HEK293 (cell line): ENCODE measurements at regions not wholly inside any gene's neighbourhood (a gene's known extent, or its start where the extent isn't known, plus 50 kb on each side); places are given as distances from the start of the nearest gene placed in this dataset.

ENCODE experiments used
- CTCF ChIA-PET: fragments of 350-600 bp; formaldehyde crosslinking; extraction: SDS; loops from one replicate; lab custom pipeline; 2021; ENCODE audit warnings: antibody characterized with exemption; lab: Yijun Ruan, JAX
- POLR2A ChIA-PET: fragments of 300-600 bp; formaldehyde crosslinking; extraction: SDS; loops from one replicate; lab custom pipeline; 2020; ENCODE audit warnings: antibody characterized with exemption, inconsistent platforms; lab: Yijun Ruan, JAX
- H3K27ac ChIP-seq: fragments of 200-500 bp; sonication (Bioruptor generic); 2 replicates; pipeline ENCODE4 v1.5.1; 2014; ENCODE audit warnings: low read depth, low read length, control low read depth, inconsistent platforms; ENCODE audit errors: extremely low read depth
- H3K36me3 ChIP-seq, 2 experiments: fragments of 200-500 bp in 1 of 2; sonication (Bioruptor generic) in 1 of 2; 1 replicate in 1 of 2; 2 replicates in 1 of 2; pipeline ENCODE4 v1.5.1; 2014 to 2017; ENCODE audit warnings: inconsistent platforms in 2 of 2, low read length in 2 of 2; ENCODE audit not compliant: control insufficient read depth in 2 of 2, insufficient read depth in 1 of 2
- H3K4me1 ChIP-seq: fragments of 200-500 bp; sonication (Bioruptor generic); 2 replicates; pipeline ENCODE4 v1.5.1; 2014; ENCODE audit warnings: mild to moderate bottlenecking, low read length, inconsistent platforms; ENCODE audit not compliant: control insufficient read depth, insufficient read depth
- H3K4me3 ChIP-seq: 2 replicates; pipeline ENCODE4 v1.5.1; 2011; ENCODE audit warnings: low read depth, mild to moderate bottlenecking, control low read depth, low read length, moderate library complexity
- H3K9me3 ChIP-seq: fragments of 200-500 bp; sonication (Bioruptor generic); 2 replicates; pipeline ENCODE4 v1.5.1; 2014; ENCODE audit warnings: low read depth, low read length, inconsistent platforms; ENCODE audit not compliant: control insufficient read depth, insufficient read depth
- FEZF1 ChIP-seq: fragments of 450-650 bp; formaldehyde crosslinking; IDR thresholded peaks from 2 replicates; pipeline ENCODE4 v1.5.1; 2016; ENCODE audit warnings: missing biosample characterization, missing genetic modification characterization
- HOXC10 ChIP-seq: sonication (generic); formaldehyde crosslinking; IDR thresholded peaks from 2 replicates; pipeline ENCODE4 v1.8.1; 2023; ENCODE audit warnings: mild to moderate bottlenecking, missing genetic modification reagents
- IKZF3 ChIP-seq: fragments of 450-650 bp; IDR thresholded peaks from 2 replicates; pipeline ENCODE4 v1.5.0; 2018; ENCODE audit warnings: missing biosample characterization, mild to moderate bottlenecking, missing genetic modification characterization, moderate library complexity
- KLF8 ChIP-seq: fragments of 450-650 bp; formaldehyde crosslinking; IDR thresholded peaks from 2 replicates; pipeline ENCODE4 v1.5.1; 2016; ENCODE audit warnings: missing biosample characterization, missing genetic modification characterization
- PRDM1 ChIP-seq: fragments of 450-650 bp; formaldehyde crosslinking; IDR thresholded peaks from 2 replicates; pipeline ENCODE4; 2016; ENCODE audit warnings: missing biosample characterization, missing genetic modification characterization
- REPIN1 ChIP-seq: fragments of 450-650 bp; formaldehyde crosslinking; IDR thresholded peaks from 2 replicates; pipeline ENCODE4 v1.5.1; 2017; ENCODE audit warnings: missing biosample characterization, missing genetic modification characterization, low read depth
- SP7 ChIP-seq: fragments of 450-650 bp; formaldehyde crosslinking; IDR thresholded peaks from 2 replicates; pipeline ENCODE4 v1.5.1; 2016; ENCODE audit warnings: missing biosample characterization, missing genetic modification characterization
- ZBTB1 ChIP-seq: fragments of 450-650 bp; formaldehyde crosslinking; IDR thresholded peaks from 2 replicates; pipeline ENCODE4 v1.5.1; 2016; ENCODE audit warnings: missing biosample characterization, missing genetic modification characterization
- ZFP3 ChIP-seq: fragments of 450-650 bp; formaldehyde crosslinking; IDR thresholded peaks from 2 replicates; pipeline ENCODE4 v1.5.1; 2016; ENCODE audit warnings: low read depth, missing biosample characterization, missing genetic modification characterization
- ZFP37 ChIP-seq: fragments of 450-650 bp; formaldehyde crosslinking; IDR thresholded peaks from 2 replicates; pipeline ENCODE4 v1.5.1; 2016; ENCODE audit warnings: missing biosample characterization, missing genetic modification characterization
- ZFP69B ChIP-seq: fragments of 450-650 bp; formaldehyde crosslinking; IDR thresholded peaks from 2 replicates; pipeline ENCODE4 v1.5.1; 2016; ENCODE audit warnings: missing biosample characterization, missing genetic modification characterization
- ZNF10 ChIP-seq: fragments of 450-650 bp; formaldehyde crosslinking; IDR thresholded peaks from 2 replicates; pipeline ENCODE4 v1.5.1; 2017; ENCODE audit warnings: missing biosample characterization, missing genetic modification characterization
- ZNF138 ChIP-seq: fragments of 450-650 bp; formaldehyde crosslinking; IDR thresholded peaks from 2 replicates; pipeline ENCODE4 v1.5.1; 2016; ENCODE audit warnings: missing biosample characterization, missing genetic modification characterization, borderline replicate concordance
- ZNF155 ChIP-seq: fragments of 450-650 bp; formaldehyde crosslinking; IDR thresholded peaks from 2 replicates; pipeline ENCODE4 v1.5.1; 2016; ENCODE audit warnings: missing biosample characterization, missing genetic modification characterization
- ZNF248 ChIP-seq: fragments of 450-650 bp; formaldehyde crosslinking; IDR thresholded peaks from 2 replicates; pipeline ENCODE4 v1.5.1; 2017; ENCODE audit warnings: missing biosample characterization, missing genetic modification characterization
- ZNF341 ChIP-seq: fragments of 450-650 bp; formaldehyde crosslinking; IDR thresholded peaks from 2 replicates; pipeline ENCODE4; 2016; ENCODE audit warnings: low read depth, missing biosample characterization, missing genetic modification characterization
- ZNF391 ChIP-seq: fragments of 450-650 bp; formaldehyde crosslinking; IDR thresholded peaks from 2 replicates; pipeline ENCODE4 v1.5.1; 2016; ENCODE audit warnings: low read depth, missing biosample characterization, missing genetic modification characterization, borderline replicate concordance
- ZNF433 ChIP-seq: fragments of 450-650 bp; formaldehyde crosslinking; IDR thresholded peaks from 2 replicates; pipeline ENCODE4 v1.5.1; 2016; ENCODE audit warnings: missing biosample characterization, missing genetic modification characterization, low read depth
- ZNF596 ChIP-seq: fragments of 450-650 bp; IDR thresholded peaks from 2 replicates; pipeline ENCODE4 v1.5.0; 2018; ENCODE audit warnings: missing biosample characterization, mild to moderate bottlenecking, missing genetic modification characterization, moderate library complexity
- ZNF600 ChIP-seq: fragments of 450-650 bp; formaldehyde crosslinking; IDR thresholded peaks from 2 replicates; pipeline ENCODE4 v1.5.1; 2016; ENCODE audit warnings: missing biosample characterization, missing genetic modification characterization
- ZNF610 ChIP-seq: fragments of 450-650 bp; formaldehyde crosslinking; IDR thresholded peaks from 2 replicates; pipeline ENCODE4 v1.5.1; 2016; ENCODE audit warnings: missing biosample characterization, missing genetic modification characterization, borderline replicate concordance
- ZNF660 ChIP-seq: fragments of 450-650 bp; IDR thresholded peaks from 2 replicates; pipeline ENCODE4 v1.5.1; 2018; ENCODE audit warnings: missing biosample characterization, mild to moderate bottlenecking, missing genetic modification characterization
- ZNF701 ChIP-seq: fragments of 450-650 bp; formaldehyde crosslinking; IDR thresholded peaks from 2 replicates; pipeline ENCODE4 v1.5.1; 2016; ENCODE audit warnings: missing biosample characterization, missing genetic modification characterization
- ZNF707 ChIP-seq: fragments of 450-650 bp; formaldehyde crosslinking; IDR thresholded peaks from 2 replicates; pipeline ENCODE4 v1.5.1; 2016; ENCODE audit warnings: missing biosample characterization, missing genetic modification characterization
- ZSCAN16 ChIP-seq: fragments of 450-650 bp; formaldehyde crosslinking; IDR thresholded peaks from 2 replicates; pipeline ENCODE4 v1.5.1; 2016; ENCODE audit warnings: missing biosample characterization, missing genetic modification characterization
- TF ChIP-seq, protein P1 (sequence below): fragments of 450-650 bp; formaldehyde crosslinking; IDR thresholded peaks from 2 replicates; pipeline ENCODE4 v1.5.1; 2016; ENCODE audit warnings: missing biosample characterization, missing genetic modification characterization
- TF ChIP-seq, protein P2 (sequence below): fragments of 450-650 bp; formaldehyde crosslinking; conservative IDR thresholded peaks from 2 replicates; pipeline ENCODE4 v1.5.1; 2016; ENCODE audit warnings: low read depth, missing biosample characterization, missing genetic modification characterization

DNA sequence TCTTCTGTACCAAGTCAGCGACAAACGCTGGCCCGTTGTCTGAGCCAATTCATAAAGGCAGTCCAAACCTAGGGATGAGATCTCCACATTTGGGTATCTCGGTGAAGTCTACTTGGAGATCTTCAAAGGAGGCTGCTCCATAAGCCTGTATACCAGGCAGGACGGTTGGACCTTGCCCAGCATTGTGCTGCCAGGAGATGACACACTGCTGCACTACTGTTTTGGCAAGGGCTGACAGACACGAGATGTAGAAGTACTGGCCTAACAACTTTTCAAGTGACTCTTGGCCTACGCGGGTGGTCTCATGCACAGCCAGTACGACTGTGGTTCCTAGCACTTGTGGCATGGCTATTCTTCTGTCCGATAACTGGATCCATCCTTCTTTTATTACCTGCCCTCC lies 135.3 kb downstream of the SLC38A6 start (continued):
- TF ChIP-seq, protein P1, sequence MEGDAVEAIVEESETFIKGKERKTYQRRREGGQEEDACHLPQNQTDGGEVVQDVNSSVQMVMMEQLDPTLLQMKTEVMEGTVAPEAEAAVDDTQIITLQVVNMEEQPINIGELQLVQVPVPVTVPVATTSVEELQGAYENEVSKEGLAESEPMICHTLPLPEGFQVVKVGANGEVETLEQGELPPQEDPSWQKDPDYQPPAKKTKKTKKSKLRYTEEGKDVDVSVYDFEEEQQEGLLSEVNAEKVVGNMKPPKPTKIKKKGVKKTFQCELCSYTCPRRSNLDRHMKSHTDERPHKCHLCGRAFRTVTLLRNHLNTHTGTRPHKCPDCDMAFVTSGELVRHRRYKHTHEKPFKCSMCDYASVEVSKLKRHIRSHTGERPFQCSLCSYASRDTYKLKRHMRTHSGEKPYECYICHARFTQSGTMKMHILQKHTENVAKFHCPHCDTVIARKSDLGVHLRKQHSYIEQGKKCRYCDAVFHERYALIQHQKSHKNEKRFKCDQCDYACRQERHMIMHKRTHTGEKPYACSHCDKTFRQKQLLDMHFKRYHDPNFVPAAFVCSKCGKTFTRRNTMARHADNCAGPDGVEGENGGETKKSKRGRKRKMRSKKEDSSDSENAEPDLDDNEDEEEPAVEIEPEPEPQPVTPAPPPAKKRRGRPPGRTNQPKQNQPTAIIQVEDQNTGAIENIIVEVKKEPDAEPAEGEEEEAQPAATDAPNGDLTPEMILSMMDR (tag by site-specific recombination) = no peak
- TF ChIP-seq ZNF155 (tag by site-specific recombination) (no peak), ZNF391 (no peak), HOXC10 (no peak), ZFP69B (tag by site-specific recombination) (no peak), ZFP37 (tag by site-specific recombination) (no peak), ZSCAN16 (tag by site-specific recombination) (no peak), PRDM1 (tag by site-specific recombination) (no peak), ZNF610 (tag by site-specific recombination) (no peak), ZNF10 (no peak)
- TF ChIP-seq, all 188 proteins: peak for 0

DNA sequence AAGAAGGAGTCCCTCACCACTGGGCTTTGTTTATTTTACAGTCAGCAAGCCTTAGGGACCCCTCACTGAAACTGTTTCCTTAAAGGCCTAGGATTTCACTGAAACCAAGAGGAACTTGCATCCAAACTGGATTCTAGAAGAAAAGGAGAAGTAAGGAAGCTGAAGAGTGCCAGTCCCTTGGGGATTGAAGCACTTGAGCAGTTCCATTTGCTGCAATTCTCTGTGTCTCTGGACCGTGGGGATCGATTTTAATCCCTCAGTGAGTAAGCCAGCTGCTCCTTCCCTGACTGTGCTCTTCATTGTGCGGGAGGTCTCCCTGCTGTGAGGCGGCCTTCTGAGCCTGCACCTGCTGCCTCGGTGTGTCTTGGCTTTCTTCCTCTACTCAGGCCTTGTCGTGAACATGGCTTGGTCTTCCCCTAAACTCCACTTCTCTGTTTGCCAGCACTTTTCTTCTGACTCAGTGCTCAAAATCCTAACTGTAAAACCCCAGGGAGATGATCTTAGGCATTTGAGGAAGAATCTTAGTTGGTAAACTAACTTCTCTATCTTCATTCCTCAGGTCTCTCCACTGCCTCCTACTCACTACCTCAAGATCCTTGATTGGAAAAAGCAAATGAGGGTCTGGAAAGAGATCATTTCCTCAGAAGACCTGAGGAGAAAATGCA lies 132.6 kb downstream of the SLC38A6 start:
- no peaks in the 10 kb centered on the region for H3K36me3 ChIP-seq
- no peak overlapping the region for H3K27ac ChIP-seq
- H3K9me3 ChIP-seq = no peaks in the 10 kb centered on the region
- H3K4me3 ChIP-seq = no peak overlapping the region
- TF ChIP-seq ZNF596 (tag by site-specific recombination) (no peak), REPIN1 (tag by site-specific recombination) (no peak), ZNF707 (tag by site-specific recombination) (no peak), ZFP3 (tag by site-specific recombination) (no peak), KLF8 (tag by site-specific recombination) (no peak), ZNF138 (tag by site-specific recombination) (no peak), ZNF248 (no peak), ZNF341 (no peak), ZNF600 (no peak), ZBTB1 (tag by site-specific recombination) (no peak), IKZF3 (tag by site-specific recombination) (no peak), ZNF701 (no peak), ZNF660 (tag by site-specific recombination) (no peak), ZNF433 (tag by site-specific recombination) (no peak), FEZF1 (tag by site-specific recombination) (no peak), SP7 (no peak)
- TF ChIP-seq, protein P2, sequence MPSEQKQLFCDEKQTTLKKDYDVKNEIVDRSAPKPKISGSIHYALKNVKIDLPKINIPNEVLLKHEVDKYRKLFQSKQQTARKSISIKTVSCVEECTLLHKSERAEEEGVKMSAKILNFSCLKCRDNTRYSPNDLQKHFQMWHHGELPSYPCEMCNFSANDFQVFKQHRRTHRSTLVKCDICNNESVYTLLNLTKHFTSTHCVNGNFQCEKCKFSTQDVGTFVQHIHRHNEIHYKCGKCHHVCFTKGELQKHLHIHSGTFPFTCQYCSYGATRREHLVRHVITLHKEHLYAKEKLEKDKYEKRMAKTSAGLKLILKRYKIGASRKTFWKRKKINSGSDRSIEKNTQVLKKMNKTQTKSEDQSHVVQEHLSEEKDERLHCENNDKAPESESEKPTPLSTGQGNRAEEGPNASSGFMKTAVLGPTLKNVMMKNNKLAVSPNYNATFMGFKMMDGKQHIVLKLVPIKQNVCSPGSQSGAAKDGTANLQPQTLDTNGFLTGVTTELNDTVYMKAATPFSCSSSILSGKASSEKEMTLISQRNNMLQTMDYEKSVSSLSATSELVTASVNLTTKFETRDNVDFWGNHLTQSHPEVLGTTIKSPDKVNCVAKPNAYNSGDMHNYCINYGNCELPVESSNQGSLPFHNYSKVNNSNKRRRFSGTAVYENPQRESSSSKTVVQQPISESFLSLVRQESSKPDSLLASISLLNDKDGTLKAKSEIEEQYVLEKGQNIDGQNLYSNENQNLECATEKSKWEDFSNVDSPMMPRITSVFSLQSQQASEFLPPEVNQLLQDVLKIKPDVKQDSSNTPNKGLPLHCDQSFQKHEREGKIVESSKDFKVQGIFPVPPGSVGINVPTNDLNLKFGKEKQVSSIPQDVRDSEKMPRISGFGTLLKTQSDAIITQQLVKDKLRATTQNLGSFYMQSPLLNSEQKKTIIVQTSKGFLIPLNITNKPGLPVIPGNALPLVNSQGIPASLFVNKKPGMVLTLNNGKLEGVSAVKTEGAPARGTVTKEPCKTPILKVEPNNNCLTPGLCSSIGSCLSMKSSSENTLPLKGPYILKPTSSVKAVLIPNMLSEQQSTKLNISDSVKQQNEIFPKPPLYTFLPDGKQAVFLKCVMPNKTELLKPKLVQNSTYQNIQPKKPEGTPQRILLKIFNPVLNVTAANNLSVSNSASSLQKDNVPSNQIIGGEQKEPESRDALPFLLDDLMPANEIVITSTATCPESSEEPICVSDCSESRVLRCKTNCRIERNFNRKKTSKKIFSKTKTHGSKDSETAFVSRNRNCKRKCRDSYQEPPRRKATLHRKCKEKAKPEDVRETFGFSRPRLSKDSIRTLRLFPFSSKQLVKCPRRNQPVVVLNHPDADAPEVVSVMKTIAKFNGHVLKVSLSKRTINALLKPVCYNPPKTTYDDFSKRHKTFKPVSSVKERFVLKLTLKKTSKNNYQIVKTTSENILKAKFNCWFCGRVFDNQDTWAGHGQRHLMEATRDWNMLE (tag by site-specific recombination) = no peak
- ChIA-PET CTCF (no interaction called here), POLR2A (no interaction called here)
- H3K4me1 ChIP-seq = no peaks in the 10 kb centered on the region
